ENCODE measurements at regions not wholly inside any gene's neighbourhood (a gene's known extent, or its start where the extent isn't known, plus 50 kb on each side); places are given as distances from the start of the nearest gene placed in this dataset.

- TF ChIP-seq POLR2A (IDR thresholded peaks at IDR 0.05) = no peak
- no peak for TF ChIP-seq CTCF (IDR thresholded peaks at IDR 0.05)
Observed at GRCh38 chr6:27619436-27619835, 146.5 kb upstream of the ZNF184 start.

Data from esophagus squamous epithelium (tissue), 4 donors.